ENCODE measurements at regions not wholly inside any gene's neighbourhood (a gene's known extent, or its start where the extent isn't known, plus 50 kb on each side); places are given as distances from the start of the nearest gene placed in this dataset.
"Not testable (repeated sequence)": the region's sequence is repeated elsewhere in the genome, so short reads cannot be mapped to it uniquely, and the experiment has no call there.

GRCh38 chr13:50596776-50597203, 246.7 kb downstream of the DLEU7 start:
- DNase-seq (ENCODE audit: low read depth in 2 of 2): no peak

GRCh38 chr13:50598338-50598737, 245.2 kb downstream of the DLEU7 start:
- DNase-seq (ENCODE audit: low read depth in 2 of 2): no peak

GRCh38 chr13:50599046-50599445, 244.4 kb downstream of the DLEU7 start:
- DNase-seq (ENCODE audit: low read depth in 2 of 2): no peak

- no peak for DNase-seq (ENCODE audit: low read depth in 2 of 2)
These were observed 243.6 kb downstream of the DLEU7 start for GRCh38 chr13:50599927-50600326.

- DNase-seq (ENCODE audit: low read depth in 2 of 2): no peak
These were observed 235.1 kb downstream of the DLEU7 start for GRCh38 chr13:50608370-50608769.

- DNase-seq (ENCODE audit: low read depth in 2 of 2): no peak
These were observed 234.5 kb downstream of the DLEU7 start for GRCh38 chr13:50609011-50609410.

GRCh38 chr13:50610238-50610637, 233.3 kb downstream of the DLEU7 start:
- no peak for DNase-seq (ENCODE audit: low read depth in 2 of 2)

- DNase-seq (ENCODE audit: low read depth in 2 of 2): no peak
These were observed 232.2 kb downstream of the DLEU7 start for GRCh38 chr13:50611117-50611781.

GRCh38 chr13:50612717-50613116, 230.8 kb downstream of the DLEU7 start:
- DNase-seq (ENCODE audit: low read depth in 2 of 2): no peak

GRCh38 chr13:50613356-50613831, 230.1 kb downstream of the DLEU7 start:
- no peak for DNase-seq (ENCODE audit: low read depth in 2 of 2)

- DNase-seq (ENCODE audit: low read depth in 2 of 2): no peak
These were observed 228.3 kb downstream of the DLEU7 start for GRCh38 chr13:50615234-50615633.

- DNase-seq (ENCODE audit: low read depth in 2 of 2): no peak
These were observed 227.4 kb downstream of the DLEU7 start for GRCh38 chr13:50616101-50616500.

GRCh38 chr13:50617134-50617721, 226.3 kb downstream of the DLEU7 start:
- no peak for DNase-seq (ENCODE audit: low read depth in 2 of 2)

- DNase-seq (ENCODE audit: low read depth in 2 of 2): no peak
These were observed 225.3 kb downstream of the DLEU7 start for GRCh38 chr13:50618206-50618605.

- DNase-seq (ENCODE audit: low read depth in 2 of 2): no peak
These were observed 217.4 kb downstream of the DLEU7 start for GRCh38 chr13:50626101-50626547.

GRCh38 chr13:50627111-50627510, 216.4 kb downstream of the DLEU7 start:
- DNase-seq (ENCODE audit: low read depth in 2 of 2): no peak

- not testable (repeated sequence) for DNase-seq (ENCODE audit: low read depth in 2 of 2)
These were observed 215.0 kb downstream of the DLEU7 start for GRCh38 chr13:50628512-50628911.

- DNase-seq (ENCODE audit: low read depth in 2 of 2): no peak
These were observed 214.0 kb downstream of the DLEU7 start for GRCh38 chr13:50629497-50629896.

- no peak for DNase-seq (ENCODE audit: low read depth in 2 of 2)
These were observed 213.5 kb downstream of the DLEU7 start for GRCh38 chr13:50629966-50630365.

GRCh38 chr13:50631041-50631440, 212.5 kb downstream of the DLEU7 start:
- DNase-seq (ENCODE audit: low read depth in 2 of 2): no peak

- no peak for DNase-seq (ENCODE audit: low read depth in 2 of 2)
These were observed 209.2 kb downstream of the DLEU7 start for GRCh38 chr13:50634339-50634738.

- no peak for DNase-seq (ENCODE audit: low read depth in 2 of 2)
These were observed 208.0 kb downstream of the DLEU7 start for GRCh38 chr13:50635504-50635903.

GRCh38 chr13:50636007-50636704, 207.3 kb downstream of the DLEU7 start:
- DNase-seq (ENCODE audit: low read depth in 2 of 2): no peak
